ENCODE measurements at regions not wholly inside any gene's neighbourhood (a gene's known extent, or its start where the extent isn't known, plus 50 kb on each side); places are given as distances from the start of the nearest gene placed in this dataset.

GRCh38 chr13:40109351-40109844 is 453.9 kb downstream of the COG6 start:
- TF ChIP-seq ZNF513 (tag by site-specific recombination; IDR thresholded peaks at IDR 0.05), result no peak
- no peak for TF ChIP-seq ZNF830 (tag by site-specific recombination; IDR thresholded peaks at IDR 0.05; ENCODE audit: low read depth)
- TF ChIP-seq KLF9 (tag by site-specific recombination; IDR thresholded peaks at IDR 0.05; ENCODE audit: low read depth), result no peak
- TF ChIP-seq ZBTB1 (tag by site-specific recombination; IDR thresholded peaks at IDR 0.05), result no peak
- no peak for TF ChIP-seq REPIN1 (tag by site-specific recombination; IDR thresholded peaks at IDR 0.05; ENCODE audit: low read depth)
- no peak for TF ChIP-seq ZNF266 (tag by site-specific recombination; IDR thresholded peaks at IDR 0.05; ENCODE audit: low read depth)
- TF ChIP-seq ZNF530 (tag by site-specific recombination; IDR thresholded peaks at IDR 0.05; ENCODE audit: low read depth), result no peak
- TF ChIP-seq ZNF776 (tag by site-specific recombination; IDR thresholded peaks at IDR 0.05; ENCODE audit: borderline replicate concordance), result no peak
- TF ChIP-seq, protein P1, sequence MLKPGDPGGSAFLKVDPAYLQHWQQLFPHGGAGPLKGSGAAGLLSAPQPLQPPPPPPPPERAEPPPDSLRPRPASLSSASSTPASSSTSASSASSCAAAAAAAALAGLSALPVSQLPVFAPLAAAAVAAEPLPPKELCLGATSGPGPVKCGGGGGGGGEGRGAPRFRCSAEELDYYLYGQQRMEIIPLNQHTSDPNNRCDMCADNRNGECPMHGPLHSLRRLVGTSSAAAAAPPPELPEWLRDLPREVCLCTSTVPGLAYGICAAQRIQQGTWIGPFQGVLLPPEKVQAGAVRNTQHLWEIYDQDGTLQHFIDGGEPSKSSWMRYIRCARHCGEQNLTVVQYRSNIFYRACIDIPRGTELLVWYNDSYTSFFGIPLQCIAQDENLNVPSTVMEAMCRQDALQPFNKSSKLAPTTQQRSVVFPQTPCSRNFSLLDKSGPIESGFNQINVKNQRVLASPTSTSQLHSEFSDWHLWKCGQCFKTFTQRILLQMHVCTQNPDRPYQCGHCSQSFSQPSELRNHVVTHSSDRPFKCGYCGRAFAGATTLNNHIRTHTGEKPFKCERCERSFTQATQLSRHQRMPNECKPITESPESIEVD (tag by site-specific recombination; IDR thresholded peaks at IDR 0.05), result no peak
- no peak for TF ChIP-seq OVOL3 (tag by site-specific recombination; IDR thresholded peaks at IDR 0.05)
- Histone ChIP-seq H3K4me1 (ENCODE audit: control insufficient read depth, insufficient read depth, low read length) (no peaks in the 10 kb centered on the region), H3K36me3 (ENCODE audit: control insufficient read depth in 2 of 2, insufficient read depth in 1 of 2, low read length in 2 of 2) (no peaks in the 10 kb centered on the region), H3K4me3 (ENCODE audit: low read depth, low read length) (no peak overlapping the region), H3K9me3 (ENCODE audit: control insufficient read depth, insufficient read depth, low read depth, low read length) (no peaks in the 10 kb centered on the region), H3K27ac (ENCODE audit: extremely low read depth, low read depth, low read length) (no peak overlapping the region)
- CTCF ChIA-PET, result no interaction called here
- POLR2A ChIA-PET, result no interaction called here

GRCh38 chr13:40113643-40114304 is 458.3 kb downstream of the COG6 start:
- no peaks in the 10 kb centered on the region for H3K36me3 ChIP-seq (ENCODE audit: control insufficient read depth in 2 of 2, insufficient read depth in 1 of 2, low read length in 2 of 2)
- no peak overlapping the region for H3K4me3 ChIP-seq (ENCODE audit: low read depth, low read length)
- no peak overlapping the region for H3K27ac ChIP-seq (ENCODE audit: extremely low read depth, low read depth, low read length)
- TF ChIP-seq ZNF112 (tag by site-specific recombination; IDR thresholded peaks at IDR 0.05) (no peak), ZNF302 (tag by site-specific recombination; IDR thresholded peaks at IDR 0.05; ENCODE audit: low read depth) (no peak), ZNF707 (tag by site-specific recombination; IDR thresholded peaks at IDR 0.05) (no peak), ZNF394 (tag by site-specific recombination; IDR thresholded peaks at IDR 0.05; ENCODE audit: borderline replicate concordance) (no peak), ZSCAN23 (tag by site-specific recombination; IDR thresholded peaks at IDR 0.05) (no peak), ZNF184 (tag by site-specific recombination; IDR thresholded peaks at IDR 0.05) (no peak), GLI2 (tag by site-specific recombination; IDR thresholded peaks at IDR 0.05; ENCODE audit: borderline replicate concordance, low read depth) (no peak), ZNF664 (tag by site-specific recombination; IDR thresholded peaks at IDR 0.05) (no peak), PRDM4 (tag by site-specific recombination; IDR thresholded peaks at IDR 0.05) (no peak), GLIS2 (tag by site-specific recombination; IDR thresholded peaks at IDR 0.05) (no peak), ZNF362 (tag by site-specific recombination; IDR thresholded peaks at IDR 0.05) (no peak)
- TF ChIP-seq, protein P2, sequence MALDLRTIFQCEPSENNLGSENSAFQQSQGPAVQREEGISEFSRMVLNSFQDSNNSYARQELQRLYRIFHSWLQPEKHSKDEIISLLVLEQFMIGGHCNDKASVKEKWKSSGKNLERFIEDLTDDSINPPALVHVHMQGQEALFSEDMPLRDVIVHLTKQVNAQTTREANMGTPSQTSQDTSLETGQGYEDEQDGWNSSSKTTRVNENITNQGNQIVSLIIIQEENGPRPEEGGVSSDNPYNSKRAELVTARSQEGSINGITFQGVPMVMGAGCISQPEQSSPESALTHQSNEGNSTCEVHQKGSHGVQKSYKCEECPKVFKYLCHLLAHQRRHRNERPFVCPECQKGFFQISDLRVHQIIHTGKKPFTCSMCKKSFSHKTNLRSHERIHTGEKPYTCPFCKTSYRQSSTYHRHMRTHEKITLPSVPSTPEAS (tag by site-specific recombination; IDR thresholded peaks at IDR 0.05), result no peak
- ChIA-PET POLR2A (no interaction called here), CTCF (interaction anchor here (0.5 kb wide), 1 partner anchor 35 kb away, joined by 4 read pairs; no protein-coding TSS in a partner anchor)
- peaks cover 7% of the 10 kb centered on the region for H3K4me1 ChIP-seq (ENCODE audit: control insufficient read depth, insufficient read depth, low read length)
- H3K9me3 ChIP-seq (ENCODE audit: control insufficient read depth, insufficient read depth, low read depth, low read length), result no peaks in the 10 kb centered on the region
